HL-60 (cell line): ENCODE measurements at regions not wholly inside any gene's neighbourhood (a gene's known extent, or its start where the extent isn't known, plus 50 kb on each side); places are given as distances from the start of the nearest gene placed in this dataset.

ENCODE experiments used
- DNase-seq, 2 experiments: peaks; one replicate each; pipeline ENCODE4 v3.0.0-alpha.2; 2010 to 2020; ENCODE audit warnings: low read depth in 1 of 2, low spot score in 1 of 2
- H3K27ac ChIP-seq: fragments of 250-450 bp; sonication (Bioruptor Pico); replicated peaks from 2 replicates; pipeline ENCODE4 v1.5.1; 2020; ENCODE audit warnings: mild to moderate bottlenecking, moderate library complexity
- H3K27me3 ChIP-seq: fragments of 250-450 bp; sonication (Bioruptor Pico); 2 replicates; pipeline ENCODE4 v1.5.1; 2021; ENCODE audit warnings: mild to moderate bottlenecking, moderate library complexity; ENCODE audit not compliant: insufficient read depth, poor library complexity, severe bottlenecking
- H3K4me3 ChIP-seq: replicated peaks from 2 replicates; pipeline ENCODE4 v1.5.1; 2011; ENCODE audit warnings: mild to moderate bottlenecking, control low read depth, low read length; ENCODE audit not compliant: insufficient read depth
- GABPA ChIP-seq: IDR thresholded peaks from 2 replicates; pipeline ENCODE4 v1.6.1; 2012; ENCODE audit warnings: low read depth
- POLR2AphosphoS5 ChIP-seq: IDR thresholded peaks from 2 replicates; pipeline ENCODE4 v1.6.1; 2012; ENCODE audit warnings: low read depth
- SPI1 ChIP-seq: IDR thresholded peaks from 2 replicates; pipeline ENCODE4 v1.6.1; 2012; ENCODE audit warnings: low read depth, mild to moderate bottlenecking, borderline replicate concordance
- TF ChIP-seq, protein P1 (sequence below): IDR thresholded peaks from one replicate; pipeline ENCODE4 v1.5.1; 2011; ENCODE audit warnings: low read length, control low read depth, inconsistent platforms; ENCODE audit not compliant: insufficient read depth
- TF ChIP-seq, protein P2 (sequence below): IDR thresholded peaks from 2 replicates; pipeline ENCODE4 v1.6.1; 2012; ENCODE audit warnings: low read depth; ENCODE audit not compliant: insufficient replicate concordance

DNA sequence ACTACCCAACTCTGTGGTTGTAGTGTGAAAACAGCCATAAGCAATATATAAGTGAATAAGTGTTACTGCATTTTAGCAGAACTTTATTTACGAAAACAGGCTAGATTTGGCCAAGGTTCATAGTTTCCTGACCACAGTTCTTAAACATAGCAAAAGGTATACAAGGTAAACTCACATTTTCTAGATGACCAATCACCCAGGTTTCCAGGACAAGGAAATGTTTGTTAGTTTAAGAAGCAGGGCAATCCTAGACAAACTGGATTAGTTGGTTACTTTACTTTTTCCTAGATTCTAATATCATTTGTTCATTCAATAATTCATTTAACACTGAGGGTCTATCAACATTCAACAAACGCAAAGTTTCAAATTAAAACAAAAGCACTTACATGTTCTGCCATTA, 201.7 kb downstream of the SPRY2 start:
- no peak for TF ChIP-seq SPI1
- TF ChIP-seq POLR2AphosphoS5 = no peak
- Histone ChIP-seq H3K27me3 (no peaks in the 10 kb centered on the region), H3K27ac (no peak overlapping the region), H3K4me3 (no peak overlapping the region)
- DNase-seq = no peak

DNA sequence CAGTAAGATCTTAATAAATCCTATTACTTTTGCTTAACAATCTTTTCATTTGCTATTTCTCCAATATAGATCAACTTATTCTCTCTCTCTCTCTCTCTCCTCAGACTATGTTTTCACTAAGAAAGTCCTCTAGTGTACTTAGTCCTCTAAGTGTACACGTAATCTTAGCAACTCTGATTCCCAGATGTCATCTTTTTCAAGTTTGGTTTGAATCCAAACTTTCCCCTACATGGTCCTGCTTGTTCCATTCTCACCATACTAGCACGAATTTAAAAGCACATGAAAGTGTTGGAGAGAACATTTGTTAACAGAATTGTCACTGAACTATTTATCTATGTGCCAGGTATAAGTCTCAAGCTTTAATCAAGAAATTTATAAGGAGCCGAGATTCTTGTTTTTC, 202.9 kb downstream of the SPRY2 start:
- no peak overlapping the region for H3K27ac ChIP-seq
- no peak for DNase-seq
- no peak overlapping the region for H3K4me3 ChIP-seq
- H3K27me3 ChIP-seq = no peaks in the 10 kb centered on the region
- TF ChIP-seq, protein P1, sequence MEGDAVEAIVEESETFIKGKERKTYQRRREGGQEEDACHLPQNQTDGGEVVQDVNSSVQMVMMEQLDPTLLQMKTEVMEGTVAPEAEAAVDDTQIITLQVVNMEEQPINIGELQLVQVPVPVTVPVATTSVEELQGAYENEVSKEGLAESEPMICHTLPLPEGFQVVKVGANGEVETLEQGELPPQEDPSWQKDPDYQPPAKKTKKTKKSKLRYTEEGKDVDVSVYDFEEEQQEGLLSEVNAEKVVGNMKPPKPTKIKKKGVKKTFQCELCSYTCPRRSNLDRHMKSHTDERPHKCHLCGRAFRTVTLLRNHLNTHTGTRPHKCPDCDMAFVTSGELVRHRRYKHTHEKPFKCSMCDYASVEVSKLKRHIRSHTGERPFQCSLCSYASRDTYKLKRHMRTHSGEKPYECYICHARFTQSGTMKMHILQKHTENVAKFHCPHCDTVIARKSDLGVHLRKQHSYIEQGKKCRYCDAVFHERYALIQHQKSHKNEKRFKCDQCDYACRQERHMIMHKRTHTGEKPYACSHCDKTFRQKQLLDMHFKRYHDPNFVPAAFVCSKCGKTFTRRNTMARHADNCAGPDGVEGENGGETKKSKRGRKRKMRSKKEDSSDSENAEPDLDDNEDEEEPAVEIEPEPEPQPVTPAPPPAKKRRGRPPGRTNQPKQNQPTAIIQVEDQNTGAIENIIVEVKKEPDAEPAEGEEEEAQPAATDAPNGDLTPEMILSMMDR = no peak
- TF ChIP-seq SPI1 = no peak
- TF ChIP-seq GABPA = no peak
- TF ChIP-seq, protein P2, sequence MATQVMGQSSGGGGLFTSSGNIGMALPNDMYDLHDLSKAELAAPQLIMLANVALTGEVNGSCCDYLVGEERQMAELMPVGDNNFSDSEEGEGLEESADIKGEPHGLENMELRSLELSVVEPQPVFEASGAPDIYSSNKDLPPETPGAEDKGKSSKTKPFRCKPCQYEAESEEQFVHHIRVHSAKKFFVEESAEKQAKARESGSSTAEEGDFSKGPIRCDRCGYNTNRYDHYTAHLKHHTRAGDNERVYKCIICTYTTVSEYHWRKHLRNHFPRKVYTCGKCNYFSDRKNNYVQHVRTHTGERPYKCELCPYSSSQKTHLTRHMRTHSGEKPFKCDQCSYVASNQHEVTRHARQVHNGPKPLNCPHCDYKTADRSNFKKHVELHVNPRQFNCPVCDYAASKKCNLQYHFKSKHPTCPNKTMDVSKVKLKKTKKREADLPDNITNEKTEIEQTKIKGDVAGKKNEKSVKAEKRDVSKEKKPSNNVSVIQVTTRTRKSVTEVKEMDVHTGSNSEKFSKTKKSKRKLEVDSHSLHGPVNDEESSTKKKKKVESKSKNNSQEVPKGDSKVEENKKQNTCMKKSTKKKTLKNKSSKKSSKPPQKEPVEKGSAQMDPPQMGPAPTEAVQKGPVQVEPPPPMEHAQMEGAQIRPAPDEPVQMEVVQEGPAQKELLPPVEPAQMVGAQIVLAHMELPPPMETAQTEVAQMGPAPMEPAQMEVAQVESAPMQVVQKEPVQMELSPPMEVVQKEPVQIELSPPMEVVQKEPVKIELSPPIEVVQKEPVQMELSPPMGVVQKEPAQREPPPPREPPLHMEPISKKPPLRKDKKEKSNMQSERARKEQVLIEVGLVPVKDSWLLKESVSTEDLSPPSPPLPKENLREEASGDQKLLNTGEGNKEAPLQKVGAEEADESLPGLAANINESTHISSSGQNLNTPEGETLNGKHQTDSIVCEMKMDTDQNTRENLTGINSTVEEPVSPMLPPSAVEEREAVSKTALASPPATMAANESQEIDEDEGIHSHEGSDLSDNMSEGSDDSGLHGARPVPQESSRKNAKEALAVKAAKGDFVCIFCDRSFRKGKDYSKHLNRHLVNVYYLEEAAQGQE = no peak
- TF ChIP-seq POLR2AphosphoS5 = no peak

DNA sequence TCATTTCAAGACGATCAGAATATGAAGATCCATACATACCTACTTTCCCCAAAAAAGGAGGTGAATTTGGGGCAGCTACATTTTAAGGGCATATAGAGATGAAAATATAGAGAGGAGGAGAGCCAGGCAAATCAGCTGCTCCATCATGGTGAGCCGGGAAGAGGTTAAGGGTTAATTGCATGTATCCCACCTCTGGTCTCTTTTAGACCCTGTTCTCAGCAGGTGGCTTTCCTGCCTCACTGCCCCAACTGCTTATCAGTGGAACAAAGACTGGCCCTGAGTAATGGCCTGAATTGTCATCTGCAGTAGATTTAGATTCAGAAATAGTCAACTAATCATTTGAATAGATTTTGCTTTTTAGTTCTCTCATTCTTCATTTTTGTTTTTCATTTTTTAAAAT, 206.6 kb downstream of the SPRY2 start:
- H3K27me3 ChIP-seq = no peaks in the 10 kb centered on the region
- H3K27ac ChIP-seq = no peak overlapping the region
- no peak for DNase-seq
- TF ChIP-seq, protein P1 = no peak
- no peak for TF ChIP-seq POLR2AphosphoS5
- TF ChIP-seq SPI1 = no peak
- no peak for TF ChIP-seq GABPA
- TF ChIP-seq, protein P2 = no peak
- H3K4me3 ChIP-seq = no peak overlapping the region

DNA sequence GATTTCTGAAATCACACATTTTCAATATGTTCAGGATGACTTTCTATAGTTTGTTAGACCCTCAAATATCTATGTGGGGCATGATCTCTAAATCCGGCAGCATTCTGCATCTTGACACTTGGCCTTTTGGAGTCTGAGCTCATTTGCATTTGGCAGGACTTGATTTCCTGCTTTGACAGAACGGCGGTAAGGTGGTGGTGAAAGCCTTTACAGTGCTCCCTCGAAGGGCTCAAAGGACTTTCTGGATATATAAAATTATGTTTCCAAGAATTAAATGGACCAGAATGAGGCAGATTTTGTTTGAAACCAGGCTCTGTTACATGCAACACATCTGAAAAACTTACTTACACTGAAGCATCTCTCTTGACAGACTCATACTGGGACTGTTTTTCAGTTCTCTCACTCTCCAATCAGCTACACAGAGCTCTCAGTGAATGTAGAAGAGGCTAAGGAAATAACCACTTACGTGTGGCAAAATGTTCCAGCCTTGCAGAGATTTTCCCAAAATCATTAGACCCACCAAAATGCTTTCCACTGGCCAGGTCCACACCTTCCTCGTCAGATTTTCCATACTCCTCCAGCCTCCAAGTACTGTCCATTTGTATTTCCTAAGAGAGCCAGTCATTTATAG, 207.2 kb downstream of the SPRY2 start:
- H3K4me3 ChIP-seq = no peak overlapping the region
- TF ChIP-seq POLR2AphosphoS5 (no peak), GABPA (no peak), SPI1 (no peak)
- TF ChIP-seq, protein P2 = no peak
- TF ChIP-seq, protein P1 = no peak
- DNase-seq = no peak
- no peak overlapping the region for H3K27ac ChIP-seq
- no peaks in the 10 kb centered on the region for H3K27me3 ChIP-seq
